K562 (cell line): ENCODE measurements at regions not wholly inside any gene's neighbourhood (a gene's known extent, or its start where the extent isn't known, plus 50 kb on each side); places are given as distances from the start of the nearest gene placed in this dataset.

Source experiments
- ATAC-seq: fragments of 200-7000 bp; cut with Tn5 transposase; 3 replicates; pipeline ENCODE4 v1.9.1; 2020; ENCODE audit warnings: moderate library complexity
- BruUV-seq: library from RNA; stranded (reverse); fragments of 400-500 nt; replicated peaks from 2 replicates; lab custom pipeline; 2021; lab: Mats Ljungman, UMichigan
- CTCF ChIA-PET: fragments of 300-600 bp; formaldehyde crosslinking; extraction: SDS; loops from one replicate; lab custom pipeline; 2021; ENCODE audit warnings: low intra/inter-chr PET ratio; lab: Yijun Ruan, JAX
- POLR2A ChIA-PET: fragments of 300-600, 350-650 bp; sonication (Branson Sonifier 250); formaldehyde crosslinking; extraction: SDS; loops from one replicate; lab custom pipeline; 2021; ENCODE audit warnings: antibody characterized with exemption, inconsistent platforms; lab: Yijun Ruan, JAX
- DNase-seq, 4 experiments: peaks; one replicate each; pipeline versions ENCODE4 v3.0.0 to v3.0.0-alpha.2; 2011 to 2018; ENCODE audit warnings: low spot score in 3 of 4, mixed read lengths in 3 of 4; ENCODE audit errors: extremely low read depth in 1 of 4
- FAIRE-seq: peaks from 2 replicates; lab custom pipeline; 2011; peaks lifted over from hg19 to GRCh38; lab: Jason Lieb, UNC
- H2AFZ ChIP-seq: 2 replicates; pipeline ENCODE4 v1.6.0; 2011; ENCODE audit warnings: low read depth, low read length, control low read depth, inconsistent platforms
- H3K27ac ChIP-seq: fragments of 200-600 bp; 3 replicates; pipeline ENCODE4 v1.8.0; 2011; ENCODE audit warnings: low read depth, mild to moderate bottlenecking, control low read depth, inconsistent platforms, low read length, moderate library complexity, mixed read lengths; ENCODE audit errors: extremely low read depth
- H3K27me3 ChIP-seq, 2 experiments: fragments of 300-600 bp in 1 of 2; 2 replicates in 1 of 2; 3 replicates in 1 of 2; pipeline versions ENCODE4 v1.6.0 to v1.8.0; 2011; ENCODE audit warnings: inconsistent platforms in 2 of 2, low read length in 2 of 2, mild to moderate bottlenecking in 1 of 2, mixed read lengths in 1 of 2, moderate library complexity in 1 of 2; ENCODE audit not compliant: control insufficient read depth in 2 of 2, insufficient read depth in 2 of 2
- H3K36me3 ChIP-seq: fragments of 300-600 bp; 3 replicates; pipeline ENCODE4 v1.8.0; 2011; ENCODE audit warnings: mild to moderate bottlenecking, low read length, inconsistent platforms; ENCODE audit not compliant: control insufficient read depth, insufficient read depth
- H3K4me1 ChIP-seq, 2 experiments: fragments of 200-600 bp in 1 of 2; replicated peaks in 1 of 2; 2 replicates in 1 of 2; 3 replicates in 1 of 2; pipeline versions ENCODE4 v1.5.1 to v1.8.0; 2011; ENCODE audit warnings: inconsistent platforms in 2 of 2, low read length in 2 of 2, mild to moderate bottlenecking in 1 of 2, mixed read lengths in 1 of 2, moderate library complexity in 1 of 2; ENCODE audit not compliant: control insufficient read depth in 2 of 2, insufficient read depth in 2 of 2
- H3K4me2 ChIP-seq: 2 replicates; pipeline ENCODE4 v1.6.1; 2011; ENCODE audit warnings: low read length, control low read depth, inconsistent platforms, mixed read lengths; ENCODE audit not compliant: insufficient read depth
- H3K4me3 ChIP-seq: fragments of 200-600 bp; sonication (generic), shearing (Covaris generic); 2 replicates; pipeline ENCODE4 v1.5.1; 2016; ENCODE audit warnings: control low read depth, inconsistent platforms
- H3K79me2 ChIP-seq: fragments of 200-600 bp; 3 replicates; pipeline ENCODE4 v1.8.0; 2011; ENCODE audit warnings: low read length, inconsistent platforms; ENCODE audit not compliant: control insufficient read depth, insufficient read depth
- H3K9ac ChIP-seq, 2 experiments: 2 replicates each; pipeline versions ENCODE4 v1.6.0 to v1.6.1; 2011; ENCODE audit warnings: low read depth in 2 of 2, low read length in 2 of 2, control low read depth in 1 of 2, inconsistent platforms in 1 of 2, mild to moderate bottlenecking in 1 of 2, mixed read lengths in 1 of 2; ENCODE audit not compliant: insufficient read depth in 1 of 2
- H3K9me1 ChIP-seq: one replicate; pipeline ENCODE4 v1.6.0; 2011; ENCODE audit warnings: inconsistent platforms, mild to moderate bottlenecking, low read length, moderate library complexity; ENCODE audit not compliant: control insufficient read depth, insufficient read depth
- H3K9me3 ChIP-seq: replicated peaks from 2 replicates; pipeline ENCODE4 v1.5.1; 2011; ENCODE audit warnings: low read depth, low read length, inconsistent platforms; ENCODE audit not compliant: control insufficient read depth, insufficient read depth
- H4K20me1 ChIP-seq: replicated peaks from 2 replicates; pipeline ENCODE4 v1.6.1; 2011; ENCODE audit warnings: low read length, inconsistent platforms, mixed read lengths; ENCODE audit not compliant: control insufficient read depth, insufficient read depth
- BRF1 ChIP-seq: IDR thresholded peaks from 3 replicates; pipeline ENCODE4 v1.6.1; 2011; ENCODE audit warnings: borderline replicate concordance, mild to moderate bottlenecking; ENCODE audit not compliant: insufficient read length; ENCODE audit errors: extremely low read depth
- ETV1 ChIP-seq: fragments of 450-650 bp; conservative IDR thresholded peaks from 2 replicates; pipeline ENCODE4 v1.6.1; 2016; ENCODE audit warnings: missing genetic modification characterization, control low read depth, low read depth, missing compliant biosample characterization
- GMEB1 ChIP-seq: fragments of 250-450 bp; sonication (Bioruptor Pico); IDR thresholded peaks from 2 replicates; pipeline ENCODE4 v1.4.0; 2020; ENCODE audit warnings: mild to moderate bottlenecking
- MAX ChIP-seq: sonication (generic); formaldehyde crosslinking; IDR thresholded peaks from 2 replicates; pipeline ENCODE4 v1.9.0; 2022; ENCODE audit warnings: mild to moderate bottlenecking, missing genetic modification reagents
- MYBL2 ChIP-seq, 2 experiments: fragments of 450-650 bp in 1 of 2; sonication (generic) in 1 of 2; formaldehyde crosslinking in 1 of 2; IDR thresholded peaks; 2 replicates each; pipeline versions ENCODE4 v1.6.1 to v1.8.1; 2017 to 2022; ENCODE audit warnings: borderline replicate concordance in 1 of 2, inconsistent platforms in 1 of 2, low read depth in 1 of 2, mild to moderate bottlenecking in 1 of 2, missing genetic modification reagents in 1 of 2, moderate library complexity in 1 of 2
- NONO ChIP-seq, 2 experiments: fragments of 200-400 bp in 1 of 2; fragments of 450-650 bp in 1 of 2; formaldehyde crosslinking in 1 of 2; IDR thresholded peaks; 2 replicates each; pipeline ENCODE4 v1.6.1; 2017; ENCODE audit warnings: low read depth in 2 of 2, mild to moderate bottlenecking in 2 of 2, moderate library complexity in 2 of 2, low read length in 1 of 2
- PATZ1 ChIP-seq: fragments of 250-450 bp; sonication (Bioruptor Pico); IDR thresholded peaks from 2 replicates; pipeline ENCODE4 v1.5.0; 2020; ENCODE audit warnings: mild to moderate bottlenecking, borderline replicate concordance
- PRMT5 ChIP-seq: sonication (generic); formaldehyde crosslinking; IDR thresholded peaks from 2 replicates; pipeline ENCODE4 v1.5.0; 2020; ENCODE audit warnings: missing genetic modification reagents
- RBBP5 ChIP-seq: fragments of 200-600 bp; sonication (generic); IDR thresholded peaks from 2 replicates; pipeline ENCODE4 v1.6.1; 2012; ENCODE audit warnings: borderline replicate concordance, mild to moderate bottlenecking, low read length, control low read depth, inconsistent platforms; ENCODE audit not compliant: insufficient read depth, poor library complexity, severe bottlenecking
- SRSF9 ChIP-seq: fragments of 200-400 bp; formaldehyde crosslinking; IDR thresholded peaks from 2 replicates; pipeline ENCODE4 v1.6.1; 2017; ENCODE audit warnings: low read depth, low read length, borderline replicate concordance
- TARDBP ChIP-seq: fragments of 450-650 bp; IDR thresholded peaks from 2 replicates; pipeline ENCODE4 v1.6.1; 2016
- TRIM24 ChIP-seq, 2 experiments: fragments of 450-650 bp; IDR thresholded peaks; 2 replicates each; pipeline ENCODE4 v1.6.1; 2016
- WGBS: fragments of 100-300 bp; shearing (Covaris generic); methylation state at CpG from one replicate; pipeline ENCODE4 v1.1.6; 2016; ENCODE audit warnings: low coverage, mixed read lengths; ENCODE audit not compliant: insufficient coverage; ENCODE audit errors: missing lambda C conversion rate; 5-methylcytosine and 5-hydroxymethylcytosine counted together
- in situ Hi-C: fragments of 300-500 bp; cut with MboI; formaldehyde crosslinking; loops from 4 replicates; pipeline ENCODE4 v1.15.0; 2018; ENCODE audit warnings: inconsistent platforms, mixed read lengths
- intact Hi-C: fragments of 100-400 bp; cut with micrococcal nuclease; formaldehyde crosslinking; loops from 2 replicates; pipeline ENCODE4 v1.14.2; 2022

- intact Hi-C loops, result no loop called here
- H3K9ac ChIP-seq, result no peak overlapping the region
- H3K27ac ChIP-seq, result no peak overlapping the region
- H2AFZ ChIP-seq, result no peak overlapping the region
- no peak for FAIRE-seq
- CTCF ChIA-PET, result no interaction called here
- H3K4me3 ChIP-seq, result no peak overlapping the region
- H3K4me2 ChIP-seq, result no peak overlapping the region
- no peak for TF ChIP-seq GMEB1
- no peak for TF ChIP-seq TRIM24 (IDR thresholded peaks at IDR 0.05)
- TF ChIP-seq MAX (CRISPR knock-in tag), result no peak
- TF ChIP-seq PRMT5 (CRISPR knock-in tag), result no peak
- no peak for TF ChIP-seq RBBP5
- TF ChIP-seq NONO (IDR thresholded peaks at IDR 0.05; ENCODE audit: low read depth in 2 of 2, low read length in 1 of 2), result no peak
- TF ChIP-seq SRSF9, result no peak
- no peak for TF ChIP-seq PATZ1 (CRISPR knock-in tag)
- no peak for TF ChIP-seq ETV1 (tag)
- no peak for TF ChIP-seq BRF1
- no peak for TF ChIP-seq TARDBP
- no peak for TF ChIP-seq MYBL2 (IDR thresholded peaks at IDR 0.05; ENCODE audit: low read depth)
- no peak for TF ChIP-seq MYBL2 (CRISPR knock-in tag; IDR thresholded peaks at IDR 0.05; ENCODE audit: borderline replicate concordance)
- TF ChIP-seq, all 486 proteins: peak for 0
- Histone ChIP-seq H3K9me1 (no peaks in the 10 kb centered on the region), H3K9me3 (no peaks in the 10 kb centered on the region), H3K79me2 (no peaks in the 10 kb centered on the region), H3K27me3 (no peaks in the 10 kb centered on the region), H3K36me3 (no peaks in the 10 kb centered on the region), H3K4me1 (no peaks in the 10 kb centered on the region), H4K20me1 (no peaks in the 10 kb centered on the region)
- 33% methylated on average over 4 of the region's 4 CpGs for WGBS
- BruUV-seq, result no TSS peak
- in situ Hi-C loops, result no loop called here
- POLR2A ChIA-PET, result no interaction called here
- DNase-seq (no peak), ATAC-seq (no peak)
Observed at GRCh38 chr12:23113781-23114180, 488.8 kb downstream of the ETNK1 start.
